HFF-Myc (cell line): ENCODE measurements at regions not wholly inside any gene's neighbourhood (a gene's known extent, or its start where the extent isn't known, plus 50 kb on each side); places are given as distances from the start of the nearest gene placed in this dataset.
A peak's percentile ranks its signal among the peaks of the same experiment; 100 is the strongest.

Source experiments
- DNase-seq: peaks from one replicate; pipeline ENCODE4 v3.0.0-alpha.2; 2011; ENCODE audit warnings: low read depth; ENCODE audit errors: extremely low read depth
- H3K4me3 ChIP-seq: replicated peaks from 2 replicates; pipeline ENCODE4 v1.5.1; 2011; ENCODE audit warnings: low read depth, mild to moderate bottlenecking, control low read depth, low read length
- TF ChIP-seq, protein P1 (sequence below): IDR thresholded peaks from 2 replicates; pipeline ENCODE4 v1.5.1; 2012; ENCODE audit warnings: mild to moderate bottlenecking, low read depth, low read length, control low read depth; ENCODE audit errors: missing control alignments

DNA sequence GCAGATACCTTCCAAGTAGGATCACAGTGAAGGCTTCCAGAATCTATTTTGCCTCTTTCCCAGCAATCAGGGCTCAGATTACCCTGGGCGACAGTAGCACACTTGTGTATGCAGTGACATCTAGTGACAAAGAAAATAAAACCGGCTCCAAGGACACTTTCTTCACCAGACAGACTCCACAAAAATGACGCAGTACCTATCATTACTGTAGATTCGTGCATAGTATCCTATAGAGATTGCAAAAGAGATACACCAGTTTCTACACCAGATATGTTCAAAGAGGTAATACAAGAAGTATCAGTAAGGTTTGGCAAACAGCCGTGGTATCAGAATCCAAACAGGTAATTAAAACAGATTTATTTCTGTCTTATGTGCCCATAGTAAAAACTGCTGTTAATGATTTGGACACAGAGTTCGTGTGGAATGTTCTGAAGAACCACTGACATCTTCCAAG, 600.4 kb upstream of the JAG1 start:
- DNase-seq: peak; percentile 31
- TF ChIP-seq, protein P1, sequence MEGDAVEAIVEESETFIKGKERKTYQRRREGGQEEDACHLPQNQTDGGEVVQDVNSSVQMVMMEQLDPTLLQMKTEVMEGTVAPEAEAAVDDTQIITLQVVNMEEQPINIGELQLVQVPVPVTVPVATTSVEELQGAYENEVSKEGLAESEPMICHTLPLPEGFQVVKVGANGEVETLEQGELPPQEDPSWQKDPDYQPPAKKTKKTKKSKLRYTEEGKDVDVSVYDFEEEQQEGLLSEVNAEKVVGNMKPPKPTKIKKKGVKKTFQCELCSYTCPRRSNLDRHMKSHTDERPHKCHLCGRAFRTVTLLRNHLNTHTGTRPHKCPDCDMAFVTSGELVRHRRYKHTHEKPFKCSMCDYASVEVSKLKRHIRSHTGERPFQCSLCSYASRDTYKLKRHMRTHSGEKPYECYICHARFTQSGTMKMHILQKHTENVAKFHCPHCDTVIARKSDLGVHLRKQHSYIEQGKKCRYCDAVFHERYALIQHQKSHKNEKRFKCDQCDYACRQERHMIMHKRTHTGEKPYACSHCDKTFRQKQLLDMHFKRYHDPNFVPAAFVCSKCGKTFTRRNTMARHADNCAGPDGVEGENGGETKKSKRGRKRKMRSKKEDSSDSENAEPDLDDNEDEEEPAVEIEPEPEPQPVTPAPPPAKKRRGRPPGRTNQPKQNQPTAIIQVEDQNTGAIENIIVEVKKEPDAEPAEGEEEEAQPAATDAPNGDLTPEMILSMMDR: peak; percentile 48
- H3K4me3 ChIP-seq: no peak overlapping the region

DNA sequence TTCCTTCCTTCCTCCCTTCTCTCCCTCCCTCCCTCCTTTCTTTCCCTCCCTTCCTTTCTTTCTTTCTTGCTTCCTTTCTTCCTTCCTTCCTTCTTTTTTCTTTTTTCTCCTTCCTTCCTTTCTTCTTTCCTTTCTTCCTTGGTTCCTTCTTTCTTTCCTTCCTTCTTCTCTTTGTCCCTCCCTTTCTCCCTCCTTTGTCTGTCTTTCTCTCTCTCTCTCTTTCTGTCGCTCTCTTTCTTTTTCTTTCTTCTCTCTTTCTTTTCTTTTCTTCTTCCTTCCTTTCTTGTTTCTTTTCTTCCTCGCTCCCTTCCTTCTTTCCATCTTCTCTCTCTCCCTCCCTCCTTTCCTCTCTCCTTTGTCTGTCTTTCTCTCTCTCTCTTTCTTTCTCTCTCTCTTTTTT, 601.9 kb upstream of the JAG1 start:
- DNase-seq: no peak
- H3K4me3 ChIP-seq: no peak overlapping the region
- TF ChIP-seq, protein P1: no peak

DNA sequence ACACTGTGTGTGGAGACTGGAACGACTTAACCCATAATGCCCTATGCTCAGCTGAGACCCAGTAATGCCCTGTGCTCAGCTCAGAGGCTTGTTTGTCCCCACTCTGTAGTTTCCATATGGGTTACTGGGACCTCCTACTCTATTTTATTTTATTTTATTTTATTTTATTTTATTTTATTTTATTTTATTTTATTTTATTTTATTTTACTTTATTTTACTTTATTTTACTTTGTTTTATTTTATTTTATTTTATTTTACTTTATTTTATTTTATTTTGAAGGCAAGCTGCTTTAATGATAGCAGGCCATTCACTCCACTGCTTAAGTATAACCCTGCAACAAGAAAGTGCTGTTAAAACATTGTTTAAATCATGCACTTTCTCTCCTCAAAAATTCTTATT, 603.4 kb upstream of the JAG1 start:
- TF ChIP-seq, protein P1: no peak
- no peak for DNase-seq

DNA sequence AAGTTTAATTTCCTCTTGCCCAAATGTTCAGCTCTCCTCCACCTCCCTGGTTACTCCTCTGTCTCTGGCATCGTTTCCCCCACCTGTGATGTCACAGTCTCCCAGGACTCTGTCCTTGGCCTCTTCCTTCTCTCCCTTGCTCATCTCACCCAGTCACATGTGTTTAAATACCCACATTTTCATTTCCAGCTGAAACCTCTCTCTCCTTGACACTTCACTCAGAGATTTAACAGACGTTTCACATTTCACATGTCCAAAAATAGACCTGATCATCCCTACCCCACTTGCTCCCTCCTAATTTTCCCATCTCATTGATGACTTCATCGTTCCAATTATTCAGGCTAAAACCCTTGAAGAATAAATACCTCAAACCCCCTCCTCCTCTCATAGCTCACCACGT, 604.1 kb upstream of the JAG1 start:
- H3K4me3 ChIP-seq: no peak overlapping the region
- TF ChIP-seq, protein P1: no peak
- no peak for DNase-seq

More for the DNA sequence above, 603.4 kb upstream of the JAG1 start:
- H3K4me3 ChIP-seq: no peak overlapping the region

DNA sequence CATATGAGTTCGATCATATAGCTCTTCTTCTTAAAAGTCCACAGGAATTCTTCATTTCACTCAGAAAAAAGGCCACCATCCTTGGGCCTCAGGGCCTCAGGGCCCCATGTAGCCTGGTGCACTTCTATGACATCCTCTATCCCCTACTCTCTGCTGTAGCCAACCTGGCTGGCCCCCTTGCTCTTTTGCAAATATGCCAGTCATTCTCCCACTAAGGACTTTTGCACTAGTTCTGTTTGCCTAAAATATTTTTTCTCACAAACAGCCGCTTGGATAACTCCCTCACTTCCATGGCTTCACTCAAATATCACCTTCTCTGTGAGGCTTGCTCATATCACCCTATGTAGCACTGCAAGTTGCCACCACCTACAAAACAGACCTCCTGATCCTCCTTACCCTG, 604.7 kb upstream of the JAG1 start:
- H3K4me3 ChIP-seq: no peak overlapping the region
- TF ChIP-seq, protein P1: no peak
- DNase-seq: no peak

DNA sequence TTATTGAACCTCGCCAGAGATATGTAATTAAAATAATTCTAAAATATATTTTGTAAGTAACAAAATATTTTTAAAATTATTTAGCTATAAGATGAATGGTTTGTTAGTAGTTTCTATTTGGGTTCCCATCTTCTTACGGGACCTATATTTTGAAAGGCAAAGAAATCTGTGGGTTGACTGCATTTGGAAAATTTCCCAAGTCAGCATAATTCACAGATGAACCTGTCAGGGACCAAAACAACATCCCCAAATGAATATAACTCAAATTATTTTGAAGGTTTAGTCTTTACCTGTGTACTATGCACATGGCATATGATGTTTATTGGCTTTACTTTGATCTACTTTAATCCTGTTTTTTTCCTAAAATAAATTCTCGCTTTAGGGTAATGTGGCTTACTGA, 607.4 kb upstream of the JAG1 start:
- DNase-seq: no peak
- H3K4me3 ChIP-seq: no peak overlapping the region
- TF ChIP-seq, protein P1: no peak

DNA sequence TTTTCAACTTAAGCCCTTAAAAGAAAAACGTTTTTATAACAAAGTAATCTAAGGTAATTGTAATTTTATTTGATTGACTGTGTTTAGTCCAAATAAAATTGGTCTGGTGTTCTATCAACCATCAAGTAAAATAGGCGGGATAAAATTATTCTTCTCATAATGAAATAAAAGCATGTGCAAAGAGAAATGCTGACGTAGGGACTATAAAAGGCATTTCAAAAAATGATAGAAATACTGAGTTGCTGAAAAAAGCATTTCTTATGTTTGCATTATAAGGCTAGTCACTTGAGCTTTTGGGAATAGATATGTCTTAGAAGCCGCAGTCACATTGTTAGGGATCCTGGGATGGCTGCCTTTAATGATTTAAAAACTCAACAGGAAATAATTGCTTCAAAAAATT, 608.0 kb upstream of the JAG1 start:
- TF ChIP-seq, protein P1: no peak
- no peak overlapping the region for H3K4me3 ChIP-seq
- DNase-seq: no peak
